ENCODE measurements at regions not wholly inside any gene's neighbourhood (a gene's known extent, or its start where the extent isn't known, plus 50 kb on each side); places are given as distances from the start of the nearest gene placed in this dataset.

GRCh38 chr7:3239291-3239691, 61.8 kb upstream of the SDK1 start:
- no peak for TF ChIP-seq CTCF (IDR thresholded peaks at IDR 0.05; ENCODE audit: low read depth, low read length, missing control alignments)
- no peak overlapping the region for H3K4me3 ChIP-seq (ENCODE audit: low read depth, low read length)
- DNase-seq (ENCODE audit: low read depth): no peak

- no peak overlapping the region for H3K4me3 ChIP-seq (ENCODE audit: low read depth, low read length)
- DNase-seq (ENCODE audit: low read depth): no peak
- no peak for TF ChIP-seq CTCF (IDR thresholded peaks at IDR 0.05; ENCODE audit: low read depth, low read length, missing control alignments)
Measured at GRCh38 chr7:3240826-3241430, 60.1 kb upstream of the SDK1 start.

- no peak for TF ChIP-seq CTCF (IDR thresholded peaks at IDR 0.05; ENCODE audit: low read depth, low read length, missing control alignments)
- no peak for DNase-seq (ENCODE audit: low read depth)
- H3K4me3 ChIP-seq (ENCODE audit: low read depth, low read length): no peak overlapping the region
Measured at GRCh38 chr7:3241686-3242258, 59.3 kb upstream of the SDK1 start.

- no peak for TF ChIP-seq CTCF (IDR thresholded peaks at IDR 0.05; ENCODE audit: low read depth, low read length, missing control alignments)
- DNase-seq (ENCODE audit: low read depth): no peak
Measured at GRCh38 chr7:3242398-3242972, 58.6 kb upstream of the SDK1 start.

GRCh38 chr7:3243256-3243655, 57.8 kb upstream of the SDK1 start:
- no peak for DNase-seq (ENCODE audit: low read depth)
- no peak for TF ChIP-seq CTCF (IDR thresholded peaks at IDR 0.05; ENCODE audit: low read depth, low read length, missing control alignments)
- no peak overlapping the region for H3K4me3 ChIP-seq (ENCODE audit: low read depth, low read length)

More at GRCh38 chr7:3242398-3242972, 58.6 kb upstream of the SDK1 start:
- no peak overlapping the region for H3K4me3 ChIP-seq (ENCODE audit: low read depth, low read length)

- H3K4me3 ChIP-seq (ENCODE audit: low read depth, low read length): no peak overlapping the region
- no peak for DNase-seq (ENCODE audit: low read depth)
- no peak for TF ChIP-seq CTCF (IDR thresholded peaks at IDR 0.05; ENCODE audit: low read depth, low read length, missing control alignments)
Measured at GRCh38 chr7:3243680-3244079, 57.4 kb upstream of the SDK1 start.
